ENCODE measurements at regions not wholly inside any gene's neighbourhood (a gene's known extent, or its start where the extent isn't known, plus 50 kb on each side); places are given as distances from the start of the nearest gene placed in this dataset.
"Not testable (repeated sequence)": the region's sequence is repeated elsewhere in the genome, so short reads cannot be mapped to it uniquely, and the experiment has no call there.

- TF ChIP-seq POLR2A (IDR thresholded peaks at IDR 0.05; ENCODE audit: low read depth, low read length); POLR2AphosphoS5 (IDR thresholded peaks at IDR 0.05; ENCODE audit: low read depth, low read length); POU2F2 (IDR thresholded peaks at IDR 0.05; ENCODE audit: low read depth, low read length); PAX5 (IDR thresholded peaks at IDR 0.05; ENCODE audit: insufficient read depth, low read length, severe bottlenecking): not testable (repeated sequence)
These were observed 60.8 kb upstream of the DEFB108B start for GRCh38 chr11:71772193-71772592.
